Neural progenitor cell (in vitro differentiated cells): ENCODE measurements at regions not wholly inside any gene's neighbourhood (a gene's known extent, or its start where the extent isn't known, plus 50 kb on each side); places are given as distances from the start of the nearest gene placed in this dataset.

ENCODE experiments used
- DNase-seq: peaks from one replicate; pipeline ENCODE4 v3.0.0-alpha.2; 2016; ENCODE audit warnings: low spot score
- H2AFZ ChIP-seq: fragments of 200-600 bp; sonication (generic); replicated peaks from 2 replicates; pipeline ENCODE4 v1.6.1; 2016; ENCODE audit warnings: antibody characterized with exemption
- H3F3A ChIP-seq: fragments of 200-600 bp; sonication (generic); 2 replicates; pipeline ENCODE4 v1.6.1; 2016; ENCODE audit warnings: antibody characterized with exemption, low read depth
- H3K27ac ChIP-seq: fragments of 200-600 bp; sonication (generic); 2 replicates; pipeline ENCODE4 v1.5.1; 2016; ENCODE audit warnings: mild to moderate bottlenecking
- H3K27me3 ChIP-seq: fragments of 200-600 bp; sonication (generic); 2 replicates; pipeline ENCODE4 v1.6.1; 2016; ENCODE audit warnings: mild to moderate bottlenecking, moderate library complexity
- H3K36me3 ChIP-seq: fragments of 200-600 bp; sonication (generic); 2 replicates; pipeline ENCODE4 v1.5.1; 2016
- H3K4me1 ChIP-seq: fragments of 200-600 bp; sonication (generic); 2 replicates; pipeline ENCODE4 v1.6.1; 2016; ENCODE audit warnings: mixed run types
- H3K4me2 ChIP-seq: fragments of 200-600 bp; sonication (generic); 2 replicates; pipeline ENCODE4 v1.6.1; 2016
- H3K4me3 ChIP-seq: fragments of 200-600 bp; sonication (generic); 2 replicates; pipeline ENCODE4 v1.5.1; 2016
- H3K79me2 ChIP-seq: fragments of 200-600 bp; sonication (generic); 2 replicates; pipeline ENCODE4 v1.6.1; 2016; ENCODE audit warnings: low read depth
- H3K9ac ChIP-seq: fragments of 200-600 bp; sonication (generic); 2 replicates; pipeline ENCODE4 v1.6.1; 2016
- H3K9me3 ChIP-seq: fragments of 200-600 bp; sonication (generic); 2 replicates; pipeline ENCODE4 v1.5.1; 2016; ENCODE audit warnings: low read depth
- H4K20me1 ChIP-seq: fragments of 200-600 bp; sonication (generic); 2 replicates; pipeline ENCODE4 v1.6.1; 2016; ENCODE audit warnings: low read depth
- H3K27ac Mint-ChIP-seq: 3 replicates; pipeline ENCODE4 v1.8.0; 2021; ENCODE audit warnings: mixed read lengths
- H3K27me3 Mint-ChIP-seq: 2 replicates; pipeline ENCODE4 v1.8.0; 2022; ENCODE audit warnings: low read depth, mild to moderate bottlenecking, inconsistent platforms, moderate library complexity, mixed read lengths; ENCODE audit not compliant: insufficient read depth
- H3K36me3 Mint-ChIP-seq: 3 replicates; pipeline ENCODE4 v1.8.0; 2021; ENCODE audit warnings: mixed read lengths
- H3K4me1 Mint-ChIP-seq: 3 replicates; pipeline ENCODE4 v1.8.0; 2021; ENCODE audit warnings: mixed read lengths
- H3K4me3 Mint-ChIP-seq: 3 replicates; pipeline ENCODE4 v1.8.0; 2021; ENCODE audit warnings: mild to moderate bottlenecking, moderate library complexity, mixed read lengths
- H3K9me3 Mint-ChIP-seq: 3 replicates; pipeline ENCODE4 v1.8.0; 2020; ENCODE audit warnings: mixed read lengths
- CTCF ChIP-seq: fragments of 200-600 bp; sonication (generic); IDR thresholded peaks from 2 replicates; pipeline ENCODE4 v1.5.1; 2017; ENCODE audit warnings: antibody characterized with exemption, mild to moderate bottlenecking
- EZH2 ChIP-seq: fragments of 200-600 bp; sonication (generic); IDR thresholded peaks from 2 replicates; pipeline ENCODE4 v1.6.1; 2017; ENCODE audit warnings: antibody characterized with exemption, mild to moderate bottlenecking, moderate library complexity
- EZH2phosphoT487 ChIP-seq: fragments of 200-600 bp; sonication (generic); IDR thresholded peaks from 2 replicates; pipeline ENCODE4 v1.6.1; 2017; ENCODE audit warnings: antibody characterized with exemption

- Histone ChIP-seq H3F3A (no peaks in the 10 kb centered on the region), H4K20me1 (no peaks in the 10 kb centered on the region), H3K27me3 (no peaks in the 10 kb centered on the region), H3K4me1 (no peaks in the 10 kb centered on the region), H2AFZ (no peak overlapping the region), H3K4me2 (no peak overlapping the region), H3K4me3 (no peak overlapping the region), H3K9ac (no peak overlapping the region), H3K9me3 (no peaks in the 10 kb centered on the region), H3K36me3 (no peaks in the 10 kb centered on the region), H3K79me2 (no peaks in the 10 kb centered on the region), H3K27ac (no peak overlapping the region)
- Mint-ChIP-seq H3K36me3 (no peaks in the 10 kb centered on the region), H3K9me3 (no peaks in the 10 kb centered on the region), H3K4me1 (no peaks in the 10 kb centered on the region), H3K27me3 (peaks cover 1% of the 10 kb centered on the region), H3K4me3 (no peak overlapping the region), H3K27ac (no peak overlapping the region)
- DNase-seq, result no peak
- no peak for TF ChIP-seq EZH2phosphoT487
Observed at GRCh38 chr5:53378590-53379247, 101.7 kb upstream of the FST start.

- Histone ChIP-seq H4K20me1 (no peaks in the 10 kb centered on the region), H3K4me1 (no peaks in the 10 kb centered on the region), H3K4me2 (no peak overlapping the region), H3K79me2 (no peaks in the 10 kb centered on the region), H3K9me3 (no peaks in the 10 kb centered on the region), H3K27me3 (no peaks in the 10 kb centered on the region), H3K27ac (no peak overlapping the region), H3F3A (no peaks in the 10 kb centered on the region), H3K4me3 (no peak overlapping the region), H3K36me3 (no peaks in the 10 kb centered on the region), H3K9ac (no peak overlapping the region), H2AFZ (no peak overlapping the region)
- Mint-ChIP-seq H3K9me3 (peaks cover 2% of the 10 kb centered on the region), H3K27ac (no peak overlapping the region), H3K4me1 (no peaks in the 10 kb centered on the region), H3K36me3 (no peaks in the 10 kb centered on the region), H3K4me3 (no peak overlapping the region), H3K27me3 (peaks cover 2% of the 10 kb centered on the region)
- TF ChIP-seq EZH2phosphoT487 (no peak), EZH2 (no peak), CTCF (no peak)
- DNase-seq, result no peak
Observed at GRCh38 chr5:53386341-53386740, 94.1 kb upstream of the FST start.

- Histone ChIP-seq H3K36me3 (no peaks in the 10 kb centered on the region), H3K9ac (no peak overlapping the region), H3K4me3 (no peak overlapping the region), H3F3A (no peaks in the 10 kb centered on the region), H3K4me2 (no peak overlapping the region), H4K20me1 (no peaks in the 10 kb centered on the region), H3K9me3 (no peaks in the 10 kb centered on the region), H2AFZ (no peak overlapping the region), H3K4me1 (no peaks in the 10 kb centered on the region), H3K79me2 (no peaks in the 10 kb centered on the region), H3K27ac (no peak overlapping the region), H3K27me3 (no peaks in the 10 kb centered on the region)
- no peaks in the 10 kb centered on the region for H3K36me3 Mint-ChIP-seq
- no peak for TF ChIP-seq EZH2
- no peak for TF ChIP-seq CTCF
- no peak for TF ChIP-seq EZH2phosphoT487
- no peaks in the 10 kb centered on the region for H3K27me3 Mint-ChIP-seq
- no peak overlapping the region for H3K4me3 Mint-ChIP-seq
- peaks cover 2% of the 10 kb centered on the region for H3K9me3 Mint-ChIP-seq
- no peak overlapping the region for H3K27ac Mint-ChIP-seq
- DNase-seq, result no peak
- no peaks in the 10 kb centered on the region for H3K4me1 Mint-ChIP-seq
Observed at GRCh38 chr5:53389093-53389492, 91.3 kb upstream of the FST start.

GRCh38 chr5:53392073-53392472 is 88.4 kb upstream of the FST start:
- Mint-ChIP-seq H3K9me3 (peaks cover 2% of the 10 kb centered on the region), H3K4me1 (no peaks in the 10 kb centered on the region), H3K4me3 (no peak overlapping the region), H3K27ac (no peak overlapping the region), H3K36me3 (no peaks in the 10 kb centered on the region), H3K27me3 (no peaks in the 10 kb centered on the region)
- H2AFZ ChIP-seq, result no peak overlapping the region
- no peak overlapping the region for H3K4me3 ChIP-seq
- no peak overlapping the region for H3K9ac ChIP-seq
- H3K27me3 ChIP-seq, result no peaks in the 10 kb centered on the region
- H3K79me2 ChIP-seq, result no peaks in the 10 kb centered on the region
- no peaks in the 10 kb centered on the region for H3K9me3 ChIP-seq
- DNase-seq, result no peak
- H4K20me1 ChIP-seq, result no peaks in the 10 kb centered on the region
- no peak for TF ChIP-seq EZH2
- TF ChIP-seq CTCF, result no peak
- TF ChIP-seq EZH2phosphoT487, result no peak
- H3K36me3 ChIP-seq, result no peaks in the 10 kb centered on the region
- no peaks in the 10 kb centered on the region for H3F3A ChIP-seq
- no peak overlapping the region for H3K27ac ChIP-seq
- no peak overlapping the region for H3K4me2 ChIP-seq
- no peaks in the 10 kb centered on the region for H3K4me1 ChIP-seq
